GM21526 (cell line): ENCODE measurements at regions not wholly inside any gene's neighbourhood (a gene's known extent, or its start where the extent isn't known, plus 50 kb on each side); places are given as distances from the start of the nearest gene placed in this dataset.

Experiments used
- ATAC-seq: cut with Tn5 transposase; IDR thresholded peaks from one replicate; pipeline ENCODE4 v1.9.1; 2021; ENCODE audit warnings: moderate library complexity; ENCODE audit not compliant: unreplicated experiment, low FRiP score

- ATAC-seq = no peak
These were observed 182.7 kb upstream of the PMEPA1 start for GRCh38 chr20:57892471-57892870.

DNA sequence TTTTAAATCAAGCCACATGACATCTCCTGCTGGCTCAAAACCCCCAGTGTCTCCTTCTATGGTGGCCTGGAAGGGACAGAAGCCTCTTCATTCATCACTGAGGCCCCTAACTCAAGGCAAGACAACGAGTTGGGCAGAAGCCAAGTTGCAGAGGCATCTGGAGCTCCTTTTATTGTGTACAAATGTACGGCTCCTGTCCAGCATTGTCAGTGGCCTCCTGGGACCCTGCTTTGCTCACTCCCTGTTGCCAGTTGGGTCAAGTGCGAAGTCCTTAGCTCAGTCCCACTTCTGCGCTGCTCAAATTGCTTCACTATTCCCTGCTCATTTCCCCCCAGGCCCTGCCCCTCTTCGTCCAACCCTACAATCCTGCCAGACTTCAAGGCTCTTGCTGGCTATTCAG is 181.2 kb upstream of the PMEPA1 start:
- ATAC-seq = no peak

- ATAC-seq = no peak
These were observed 180.5 kb upstream of the PMEPA1 start for GRCh38 chr20:57890202-57890800.

GRCh38 chr20:57888591-57888990 is 178.8 kb upstream of the PMEPA1 start:
- no peak for ATAC-seq

DNA sequence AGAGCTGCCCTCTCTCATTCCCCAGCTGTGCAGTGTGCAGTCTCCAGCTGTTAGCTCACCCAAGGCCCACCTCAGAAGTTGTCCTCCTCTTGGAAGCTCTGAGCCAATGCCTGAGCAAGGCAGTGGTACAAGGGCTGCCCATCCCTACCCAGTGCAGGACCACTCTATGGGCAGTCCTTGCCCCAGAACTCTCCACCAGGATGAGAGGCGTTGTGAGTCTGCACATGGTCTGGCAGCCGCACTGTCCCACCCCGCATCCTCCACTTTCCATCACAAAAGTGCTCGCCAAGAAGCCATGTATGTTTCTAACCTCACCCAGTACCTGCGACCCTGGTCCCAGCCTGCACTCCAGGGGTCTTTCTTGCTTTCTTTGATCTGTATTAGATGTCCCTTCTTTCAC is 175.1 kb upstream of the PMEPA1 start:
- no peak for ATAC-seq

DNA sequence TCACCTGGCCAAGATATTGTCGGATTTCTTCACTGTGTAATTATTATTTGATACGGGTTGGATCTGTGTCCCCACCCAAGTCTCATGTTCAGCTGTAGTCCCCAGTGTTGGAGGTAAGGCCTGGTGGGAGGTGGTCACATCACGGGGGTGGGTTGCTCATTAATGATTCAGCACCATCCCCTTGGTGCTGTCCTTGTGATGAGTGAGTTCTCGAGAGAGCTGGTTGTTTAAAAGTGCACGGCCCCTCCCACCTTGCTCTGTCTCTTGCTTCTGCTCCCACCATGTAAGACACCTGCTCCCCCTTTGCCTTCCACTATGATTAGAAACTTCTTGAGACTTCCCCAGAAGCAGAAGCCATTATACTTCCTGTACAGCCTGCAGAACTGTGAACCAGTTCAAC is 173.9 kb upstream of the PMEPA1 start:
- no peak for ATAC-seq

DNA sequence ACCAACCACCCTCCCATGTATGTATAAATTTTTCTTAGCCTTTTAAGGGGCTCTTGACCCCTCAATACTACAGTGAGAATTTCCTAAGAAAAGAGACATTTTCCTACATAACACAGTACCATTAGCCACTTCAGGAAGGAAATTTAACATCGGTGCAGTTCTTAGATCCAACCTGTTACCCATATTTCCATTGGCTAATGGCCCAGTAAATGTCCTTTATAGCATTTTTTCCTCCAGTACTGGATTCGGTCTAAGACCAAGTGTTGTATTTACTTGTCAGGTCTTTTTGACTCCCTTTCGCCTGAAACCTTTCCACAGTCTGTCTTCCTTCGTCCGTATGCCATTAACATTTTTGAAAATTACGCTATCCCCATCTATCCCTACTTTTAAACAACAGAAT is 173.4 kb upstream of the PMEPA1 start:
- ATAC-seq = no peak

DNA sequence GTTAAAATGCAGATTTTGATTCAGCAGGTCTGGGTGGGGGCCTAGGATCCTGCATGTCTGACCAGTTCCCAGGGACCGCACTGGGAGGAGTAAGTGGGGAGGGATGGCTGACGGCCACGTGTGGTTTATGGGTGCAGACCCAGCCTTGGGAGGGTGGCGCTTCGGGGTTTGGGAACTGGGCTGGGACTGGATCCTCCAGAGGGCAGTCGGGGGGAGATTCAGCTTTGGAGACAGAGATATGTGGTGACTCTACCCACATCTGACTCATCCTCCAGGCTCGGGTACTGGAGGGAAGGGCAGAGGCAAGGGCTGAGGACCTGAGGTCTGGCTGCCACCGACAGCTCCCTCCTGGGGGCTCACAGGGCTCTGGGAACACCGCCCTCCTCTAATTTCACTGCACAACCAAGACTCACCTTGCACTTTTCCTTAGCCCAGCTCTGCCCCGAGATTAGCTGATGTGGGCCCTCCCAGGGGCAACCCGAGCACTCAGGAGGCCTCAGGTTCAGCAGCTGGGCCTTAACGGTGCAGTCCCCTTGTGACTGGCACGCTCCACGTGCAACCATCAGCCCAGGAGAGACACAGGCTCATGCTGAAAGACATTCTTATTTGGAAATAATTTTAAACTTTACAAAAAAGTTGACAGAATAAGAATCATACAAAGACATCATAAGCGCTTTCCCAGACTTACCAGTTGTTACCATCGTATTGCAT is 172.8 kb upstream of the PMEPA1 start:
- no peak for ATAC-seq

- no peak for ATAC-seq
These were observed 171.9 kb upstream of the PMEPA1 start for GRCh38 chr20:57881466-57882385.

- no peak for ATAC-seq
These were observed 170.7 kb upstream of the PMEPA1 start for GRCh38 chr20:57880571-57880892.

DNA sequence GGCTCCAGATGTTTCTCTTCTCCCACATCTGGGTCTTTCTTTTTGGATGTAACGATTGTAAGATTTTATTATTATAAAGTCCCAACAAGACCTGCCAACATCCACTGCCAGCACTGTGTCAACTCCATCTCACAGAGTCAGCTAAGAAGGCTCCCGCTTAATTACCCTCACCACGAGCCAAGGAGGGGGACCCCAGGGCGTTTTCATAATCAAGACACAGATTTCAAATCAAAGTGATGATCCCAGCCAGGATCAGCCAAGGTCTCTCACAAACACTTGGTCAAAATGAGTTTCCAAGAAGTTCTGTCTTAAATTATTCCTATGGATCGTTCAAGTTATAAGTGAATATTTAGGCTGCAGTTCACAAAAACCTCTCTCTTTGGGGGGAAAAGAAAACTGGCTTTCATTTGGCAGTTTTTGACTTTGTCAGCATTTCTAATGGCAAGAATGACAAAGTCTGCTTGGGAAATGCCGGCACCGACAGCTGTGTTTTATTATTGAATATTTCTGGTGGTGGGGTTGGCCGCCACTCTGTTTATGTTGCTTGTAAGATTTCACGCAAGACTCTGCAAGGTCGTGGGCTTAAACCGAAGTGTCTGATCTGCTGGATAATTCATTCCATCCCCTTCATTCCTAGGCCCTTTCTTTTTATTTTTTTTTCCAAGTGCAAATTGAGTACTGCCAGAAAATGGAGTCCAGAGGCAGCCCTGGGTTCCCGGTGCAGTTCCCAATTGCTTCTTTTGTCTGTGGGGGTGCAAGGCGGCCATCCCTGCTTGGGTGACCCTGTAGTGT is 170.2 kb upstream of the PMEPA1 start:
- no peak for ATAC-seq

DNA sequence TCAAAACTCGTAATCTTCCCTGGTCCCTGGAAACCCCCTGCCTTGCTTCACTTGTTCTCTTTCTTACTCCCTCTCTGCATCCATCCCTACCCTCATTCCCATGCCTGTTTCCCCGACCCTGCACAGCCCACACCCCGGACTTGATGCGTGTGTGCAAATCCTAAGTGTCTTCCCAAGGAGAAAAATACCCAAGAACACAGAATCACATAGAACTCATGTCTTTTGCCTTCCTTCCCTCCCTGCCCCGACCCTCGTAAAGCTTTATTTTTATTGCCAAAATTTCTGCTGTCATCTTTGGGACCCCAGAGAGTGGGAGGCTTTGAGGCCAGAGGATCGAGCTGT is 169.6 kb upstream of the PMEPA1 start:
- ATAC-seq = no peak

GRCh38 chr20:57878786-57879424 is 169.1 kb upstream of the PMEPA1 start:
- no peak for ATAC-seq

- no peak for ATAC-seq
These were observed 168.2 kb upstream of the PMEPA1 start for GRCh38 chr20:57877995-57878394.

- ATAC-seq = no peak
These were observed 167.5 kb upstream of the PMEPA1 start for GRCh38 chr20:57877131-57877824.

GRCh38 chr20:57876163-57876562 is 166.3 kb upstream of the PMEPA1 start:
- no peak for ATAC-seq

DNA sequence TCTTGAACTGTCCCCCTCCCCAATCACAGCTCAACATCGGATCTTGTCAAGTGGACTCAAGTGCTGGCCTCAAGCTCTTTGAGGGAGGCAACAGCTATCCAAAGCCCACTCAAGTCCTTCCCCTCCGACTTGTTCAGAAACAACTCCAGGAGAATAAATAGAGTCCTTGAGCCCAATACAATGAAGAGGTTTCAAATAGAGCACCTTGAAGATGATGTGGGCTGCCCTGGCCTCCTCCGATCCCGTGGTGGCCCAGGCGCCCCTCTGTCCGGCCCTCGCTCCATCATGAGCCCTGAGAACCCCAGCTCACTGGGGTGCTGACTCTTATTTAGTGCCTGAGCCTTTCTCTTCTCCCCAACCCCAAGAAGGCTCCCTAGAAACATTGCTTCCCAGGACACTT is 164.3 kb upstream of the PMEPA1 start:
- no peak for ATAC-seq

DNA sequence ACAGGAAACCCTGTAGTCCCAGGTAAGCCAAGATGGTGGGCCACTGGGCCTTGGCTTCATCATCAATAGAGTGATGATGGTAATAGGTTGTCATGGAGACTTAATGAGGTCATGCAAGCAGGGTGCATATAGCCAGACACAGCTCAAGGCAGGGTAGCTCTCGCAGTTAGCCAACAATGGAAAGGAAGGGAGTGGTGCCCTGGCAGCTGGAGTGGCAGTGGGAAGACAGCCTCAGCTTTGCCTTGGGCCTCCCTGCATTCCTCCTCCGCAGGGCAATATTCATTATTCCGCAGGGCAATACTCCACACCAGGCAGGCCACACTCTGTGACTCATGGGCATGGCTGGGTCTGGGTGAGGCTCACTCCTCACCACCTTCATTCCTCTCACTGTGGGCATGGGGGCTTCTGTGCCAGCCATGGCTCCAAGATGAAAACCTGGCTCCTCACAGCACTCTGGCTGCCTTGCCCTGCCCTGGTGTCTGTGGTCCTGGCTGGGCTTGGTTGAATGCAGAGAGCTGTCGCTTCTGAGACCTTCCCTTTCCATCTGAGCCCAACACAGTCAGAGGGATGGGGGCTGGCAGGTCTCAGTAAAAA is 163.1 kb upstream of the PMEPA1 start:
- ATAC-seq = no peak

GRCh38 chr20:57871237-57871632 is 161.4 kb upstream of the PMEPA1 start:
- no peak for ATAC-seq
